NB4 (cell line): ENCODE measurements at regions not wholly inside any gene's neighbourhood (a gene's known extent, or its start where the extent isn't known, plus 50 kb on each side); places are given as distances from the start of the nearest gene placed in this dataset.

Source experiments
- POLR2A ChIP-seq: IDR thresholded peaks from 2 replicates; pipeline ENCODE4 v1.6.1; 2011; ENCODE audit warnings: mild to moderate bottlenecking; ENCODE audit not compliant: insufficient read length; ENCODE audit errors: extremely low read depth
- TF ChIP-seq, protein P1 (sequence below): IDR thresholded peaks from 2 replicates; pipeline ENCODE4 v1.6.1; 2011; ENCODE audit warnings: low read depth, low read length

DNA sequence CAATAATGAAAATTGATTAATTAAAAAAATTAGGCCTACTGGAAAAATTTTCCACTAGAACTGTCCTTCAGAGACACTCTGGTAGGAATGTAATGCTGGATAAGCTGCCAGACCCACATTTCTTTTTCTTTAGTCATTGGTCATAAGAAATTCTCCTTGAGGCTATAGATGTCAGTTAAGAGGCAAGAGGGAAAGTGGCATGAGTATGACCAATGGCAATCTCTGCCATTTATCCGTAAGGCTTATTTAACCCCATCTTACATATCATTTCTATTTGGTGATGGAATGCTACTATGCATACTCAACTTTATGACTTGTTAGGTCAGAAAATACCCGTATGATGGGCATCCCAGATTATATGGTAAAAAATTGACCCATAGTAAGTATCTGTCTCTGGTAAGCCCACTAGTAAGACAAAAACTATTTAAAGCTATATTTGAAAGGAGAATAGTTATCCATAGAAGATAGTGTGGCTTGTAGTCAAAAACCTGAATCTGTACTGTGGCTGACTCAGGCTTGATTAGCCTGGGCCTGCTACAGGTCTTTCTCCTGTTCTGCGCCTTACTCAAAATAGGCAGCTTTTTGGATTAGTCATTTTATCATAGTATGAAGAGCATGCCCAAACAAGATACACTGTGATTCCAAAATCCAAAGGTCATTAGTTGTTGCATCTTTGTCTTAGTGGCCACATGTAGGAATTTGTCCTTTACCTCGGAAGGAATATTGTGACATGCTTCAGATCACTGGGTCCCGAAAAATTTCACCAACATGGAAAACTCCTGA is 314.7 kb downstream of the PYDC2 start:
- TF ChIP-seq POLR2A: no peak
- TF ChIP-seq, protein P1, sequence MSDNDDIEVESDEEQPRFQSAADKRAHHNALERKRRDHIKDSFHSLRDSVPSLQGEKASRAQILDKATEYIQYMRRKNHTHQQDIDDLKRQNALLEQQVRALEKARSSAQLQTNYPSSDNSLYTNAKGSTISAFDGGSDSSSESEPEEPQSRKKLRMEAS: no peak
